ENCODE measurements at regions not wholly inside any gene's neighbourhood (a gene's known extent, or its start where the extent isn't known, plus 50 kb on each side); places are given as distances from the start of the nearest gene placed in this dataset.

DNA sequence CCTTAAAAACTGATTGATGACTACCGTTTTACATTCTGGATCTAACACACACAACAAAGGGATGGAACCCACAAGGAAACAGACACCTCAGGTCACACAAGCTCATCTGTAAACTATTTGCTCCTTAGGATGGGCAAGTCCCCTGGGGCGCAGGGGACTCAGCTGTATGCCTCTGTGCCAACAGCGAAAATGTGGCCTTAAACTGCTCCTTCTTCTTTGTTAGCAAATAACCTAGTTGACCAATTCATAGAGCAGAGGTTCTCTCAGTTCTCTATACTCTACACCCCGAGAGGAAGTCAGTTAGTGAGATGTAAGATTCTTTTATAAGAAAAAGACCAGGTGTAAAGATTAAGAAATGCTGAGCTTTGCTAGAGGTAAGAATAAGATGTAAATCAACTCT, 181.9 kb upstream of the PRSS58 start:
- in situ Hi-C loops (cut with HindIII; ENCODE audit: extremely low pct_ligation_motif_present, low pct_unique_long_range_greater_than_20kb): no loop called here
- no peaks in the 10 kb centered on the region for H3K79me2 ChIP-seq (ENCODE audit: insufficient read depth, low read length)
- no peak overlapping the region for H2AFZ ChIP-seq (ENCODE audit: low read length)
- DNase-seq (ENCODE audit: low spot score) (no peak), ATAC-seq (no peak), FAIRE-seq (no peak)
- intact Hi-C loops (cut with micrococcal nuclease; ENCODE audit: unreplicated experiment): no loop called here
- H3K4me1 ChIP-seq (ENCODE audit: insufficient read depth, low read length): no peaks in the 10 kb centered on the region
- TF ChIP-seq, protein P1, sequence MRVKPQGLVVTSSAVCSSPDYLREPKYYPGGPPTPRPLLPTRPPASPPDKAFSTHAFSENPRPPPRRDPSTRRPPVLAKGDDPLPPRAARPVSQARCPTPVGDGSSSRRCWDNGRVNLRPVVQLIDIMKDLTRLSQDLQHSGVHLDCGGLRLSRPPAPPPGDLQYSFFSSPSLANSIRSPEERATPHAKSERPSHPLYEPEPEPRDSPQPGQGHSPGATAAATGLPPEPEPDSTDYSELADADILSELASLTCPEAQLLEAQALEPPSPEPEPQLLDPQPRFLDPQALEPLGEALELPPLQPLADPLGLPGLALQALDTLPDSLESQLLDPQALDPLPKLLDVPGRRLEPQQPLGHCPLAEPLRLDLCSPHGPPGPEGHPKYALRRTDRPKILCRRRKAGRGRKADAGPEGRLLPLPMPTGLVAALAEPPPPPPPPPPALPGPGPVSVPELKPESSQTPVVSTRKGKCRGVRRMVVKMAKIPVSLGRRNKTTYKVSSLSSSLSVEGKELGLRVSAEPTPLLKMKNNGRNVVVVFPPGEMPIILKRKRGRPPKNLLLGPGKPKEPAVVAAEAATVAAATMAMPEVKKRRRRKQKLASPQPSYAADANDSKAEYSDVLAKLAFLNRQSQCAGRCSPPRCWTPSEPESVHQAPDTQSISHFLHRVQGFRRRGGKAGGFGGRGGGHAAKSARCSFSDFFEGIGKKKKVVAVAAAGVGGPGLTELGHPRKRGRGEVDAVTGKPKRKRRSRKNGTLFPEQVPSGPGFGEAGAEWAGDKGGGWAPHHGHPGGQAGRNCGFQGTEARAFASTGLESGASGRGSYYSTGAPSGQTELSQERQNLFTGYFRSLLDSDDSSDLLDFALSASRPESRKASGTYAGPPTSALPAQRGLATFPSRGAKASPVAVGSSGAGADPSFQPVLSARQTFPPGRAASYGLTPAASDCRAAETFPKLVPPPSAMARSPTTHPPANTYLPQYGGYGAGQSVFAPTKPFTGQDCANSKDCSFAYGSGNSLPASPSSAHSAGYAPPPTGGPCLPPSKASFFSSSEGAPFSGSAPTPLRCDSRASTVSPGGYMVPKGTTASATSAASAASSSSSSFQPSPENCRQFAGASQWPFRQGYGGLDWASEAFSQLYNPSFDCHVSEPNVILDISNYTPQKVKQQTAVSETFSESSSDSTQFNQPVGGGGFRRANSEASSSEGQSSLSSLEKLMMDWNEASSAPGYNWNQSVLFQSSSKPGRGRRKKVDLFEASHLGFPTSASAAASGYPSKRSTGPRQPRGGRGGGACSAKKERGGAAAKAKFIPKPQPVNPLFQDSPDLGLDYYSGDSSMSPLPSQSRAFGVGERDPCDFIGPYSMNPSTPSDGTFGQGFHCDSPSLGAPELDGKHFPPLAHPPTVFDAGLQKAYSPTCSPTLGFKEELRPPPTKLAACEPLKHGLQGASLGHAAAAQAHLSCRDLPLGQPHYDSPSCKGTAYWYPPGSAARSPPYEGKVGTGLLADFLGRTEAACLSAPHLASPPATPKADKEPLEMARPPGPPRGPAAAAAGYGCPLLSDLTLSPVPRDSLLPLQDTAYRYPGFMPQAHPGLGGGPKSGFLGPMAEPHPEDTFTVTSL (CRISPR knock-in tag; IDR thresholded peaks at IDR 0.05; ENCODE audit: borderline replicate concordance): no peak
- TF ChIP-seq NFIB (CRISPR knock-in tag; IDR thresholded peaks at IDR 0.05; ENCODE audit: borderline replicate concordance): no peak
- no peaks in the 10 kb centered on the region for H4K20me1 ChIP-seq (ENCODE audit: insufficient read depth, low read length)
- no peak overlapping the region for H3K9ac ChIP-seq (ENCODE audit: insufficient read depth, low read depth, low read length)
- no peak overlapping the region for H3K4me3 ChIP-seq (replicated peaks in 1 of 3; ENCODE audit: insufficient read depth in 1 of 3, low read depth in 2 of 3, low read length in 3 of 3)
- H3K36me3 ChIP-seq (replicated peaks in 1 of 2; ENCODE audit: control insufficient read depth in 1 of 2, insufficient read depth in 2 of 2, low read length in 2 of 2): no peaks in the 10 kb centered on the region
- WGBS (ENCODE audit: low lambda C conversion rate): 10% methylated on average over 4 of the region's 4 CpGs
- peaks cover 0 to 4% of the 10 kb centered on the region in 2 experiments; a peak in 2 of 5 replicates for H3K27me3 ChIP-seq (ENCODE audit: control insufficient read depth in 1 of 2, insufficient read depth in 2 of 2, low read length in 2 of 2)
- CTCF ChIA-PET (ENCODE audit: low intra/inter-chr PET ratio, low total read pairs): no interaction called here
- no peak overlapping the region for H3K4me2 ChIP-seq (ENCODE audit: low read depth, low read length)
- POLR2A ChIA-PET: no interaction called here
- BruUV-seq (replicated peaks): no TSS peak
- no peak overlapping the region for H3K27ac ChIP-seq (ENCODE audit: extremely low read length, insufficient read depth, low read length)
- no peaks in the 10 kb centered on the region for H3K9me3 ChIP-seq (ENCODE audit: low read length)
